Prostate gland (tissue), 2 donors: ENCODE measurements at regions not wholly inside any gene's neighbourhood (a gene's known extent, or its start where the extent isn't known, plus 50 kb on each side); places are given as distances from the start of the nearest gene placed in this dataset.

Experiments used
- CTCF ChIP-seq, 4 experiments: fragments of 200-600 bp in 2 of 4; fragments of 450-650 bp in 2 of 4; sonication (generic) in 2 of 4; IDR thresholded peaks; 1 replicate in 3 of 4; 2 replicates in 1 of 4; pipeline ENCODE4 v1.5.1; 2016 to 2019; ENCODE audit warnings: antibody characterized with exemption in 4 of 4, mild to moderate bottlenecking in 2 of 4, moderate library complexity in 2 of 4
- POLR2A ChIP-seq: fragments of 450-650 bp; IDR thresholded peaks from one replicate; pipeline ENCODE4 v1.6.1; 2016; ENCODE audit warnings: antibody characterized with exemption, mild to moderate bottlenecking
- POLR2AphosphoS5 ChIP-seq: sonication (generic); formaldehyde crosslinking; IDR thresholded peaks from one replicate; pipeline ENCODE4 v1.6.1; 2017; ENCODE audit warnings: antibody characterized with exemption

DNA sequence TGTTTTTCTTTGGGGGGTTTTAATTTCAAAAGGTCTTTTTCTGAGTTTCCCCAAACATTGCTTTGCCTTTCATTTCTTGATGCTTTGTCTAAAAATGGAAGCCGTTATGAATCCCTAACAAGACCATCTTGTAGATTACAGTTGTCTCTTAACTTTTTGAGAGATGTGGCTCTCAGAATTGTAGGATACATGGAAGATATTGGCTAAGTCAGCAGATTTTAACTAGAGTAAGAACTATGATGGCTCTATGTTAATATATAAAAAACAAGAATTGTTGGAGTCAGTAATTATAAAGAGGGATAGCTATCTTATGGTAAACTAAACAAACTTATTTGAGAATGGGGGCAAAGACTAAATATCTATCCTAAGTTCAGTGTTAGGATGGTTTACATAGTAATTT is 96.6 kb upstream of the HS3ST5 start:
- TF ChIP-seq CTCF (IDR thresholded peaks at IDR 0.05) (no peak), POLR2AphosphoS5 (no peak), POLR2A (no peak)
